Muscle of leg (tissue), 3 donors: ENCODE measurements at regions not wholly inside any gene's neighbourhood (a gene's known extent, or its start where the extent isn't known, plus 50 kb on each side); places are given as distances from the start of the nearest gene placed in this dataset.

Source experiments
- DNase-seq: peaks from one replicate; pipeline ENCODE4 v3.0.0; 2013
- H3K27ac ChIP-seq: one replicate; pipeline ENCODE4 v1.5.1; 2013; ENCODE audit warnings: mild to moderate bottlenecking, low read length, control low read depth
- H3K27me3 ChIP-seq: one replicate; pipeline ENCODE4 v1.6.1; 2013; ENCODE audit warnings: low read length; ENCODE audit not compliant: control insufficient read depth, insufficient read depth
- H3K36me3 ChIP-seq: one replicate; pipeline ENCODE4 v1.6.1; 2013; ENCODE audit warnings: low read length; ENCODE audit not compliant: control insufficient read depth, insufficient read depth
- H3K4me1 ChIP-seq: one replicate; pipeline ENCODE4 v1.6.1; 2013; ENCODE audit warnings: low read length; ENCODE audit not compliant: control insufficient read depth, insufficient read depth
- H3K4me3 ChIP-seq: one replicate; pipeline ENCODE4 v1.5.1; 2013; ENCODE audit warnings: low read length, control low read depth
- H3K9me3 ChIP-seq: replicated peaks from 2 replicates; pipeline ENCODE4 v1.6.1; 2013; ENCODE audit warnings: low read depth, low read length; ENCODE audit not compliant: control insufficient read depth
- WGBS: methylation state at CpG from one replicate; pipeline ENCODE4 v1.1.5; 2013; ENCODE audit warnings: missing lambda C conversion rate; ENCODE audit not compliant: insufficient coverage; 5-methylcytosine and 5-hydroxymethylcytosine counted together

- no peak for DNase-seq
- Histone ChIP-seq H3K4me3 (no peak overlapping the region), H3K27ac (no peak overlapping the region), H3K27me3 (no peaks in the 10 kb centered on the region), H3K4me1 (no peaks in the 10 kb centered on the region), H3K9me3 (peaks cover 2% of the 10 kb centered on the region), H3K36me3 (no peaks in the 10 kb centered on the region)
- WGBS: 83% methylated on average over 2 of the region's 3 CpGs
Measured at GRCh38 chr12:58367041-58367440, 425.7 kb downstream of the ATP23 start.

DNA sequence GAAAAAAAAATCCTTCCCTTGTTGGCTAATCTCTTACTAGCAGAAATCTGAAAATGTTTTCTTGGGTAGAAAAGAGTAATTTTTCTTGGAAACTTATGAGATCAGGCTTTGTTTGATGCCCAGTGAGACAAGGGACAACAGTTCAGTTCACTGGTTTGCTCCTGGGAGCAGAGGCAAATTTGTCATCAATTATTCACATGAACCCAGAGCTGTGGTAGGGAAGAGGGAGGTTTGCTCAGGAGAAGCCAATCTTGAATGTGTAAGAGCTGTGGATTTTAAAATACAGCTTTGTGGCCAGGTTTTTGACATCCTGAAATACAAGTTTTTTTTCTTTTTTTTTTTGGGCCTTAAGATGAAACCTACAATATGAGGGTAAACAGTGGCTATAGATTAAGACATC, 426.6 kb downstream of the ATP23 start:
- Histone ChIP-seq H3K4me1 (no peaks in the 10 kb centered on the region), H3K36me3 (no peaks in the 10 kb centered on the region), H3K9me3 (peaks cover 2% of the 10 kb centered on the region), H3K27ac (no peak overlapping the region), H3K4me3 (no peak overlapping the region), H3K27me3 (no peaks in the 10 kb centered on the region)
- DNase-seq: no peak

GRCh38 chr12:58369576-58369975, 428.2 kb downstream of the ATP23 start:
- WGBS: no CpG with 5 or more reads among the region's 3 CpGs
- H3K4me1 ChIP-seq: no peaks in the 10 kb centered on the region
- H3K9me3 ChIP-seq: peaks cover 2% of the 10 kb centered on the region
- H3K36me3 ChIP-seq: no peaks in the 10 kb centered on the region
- H3K27me3 ChIP-seq: no peaks in the 10 kb centered on the region
- H3K4me3 ChIP-seq: no peak overlapping the region
- no peak overlapping the region for H3K27ac ChIP-seq
- DNase-seq: no peak

DNA sequence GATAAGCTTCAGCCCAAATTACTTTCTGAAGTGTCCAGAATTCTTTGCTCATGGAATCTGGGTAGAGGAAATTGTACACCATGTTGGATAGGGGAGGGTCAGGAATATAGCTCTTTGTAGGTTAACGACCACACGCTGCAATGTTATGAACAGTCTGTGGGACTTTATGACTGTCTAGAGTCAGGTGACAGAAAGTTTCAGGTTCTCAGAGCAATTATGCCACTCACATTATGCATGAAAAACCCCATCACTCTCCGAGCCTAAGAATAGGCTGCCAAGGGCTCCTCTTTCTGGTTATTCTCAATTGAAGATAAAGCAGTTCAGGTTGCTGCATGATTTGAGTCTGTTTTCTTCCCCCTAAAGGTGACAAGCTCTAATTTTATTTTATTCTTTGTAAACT, 430.9 kb downstream of the ATP23 start:
- DNase-seq: no peak
- Histone ChIP-seq H3K4me1 (no peaks in the 10 kb centered on the region), H3K27ac (no peak overlapping the region), H3K9me3 (peaks cover 2% of the 10 kb centered on the region), H3K36me3 (no peaks in the 10 kb centered on the region), H3K4me3 (no peak overlapping the region), H3K27me3 (no peaks in the 10 kb centered on the region)
- no CpG with 5 or more reads among the region's 3 CpGs for WGBS

DNA sequence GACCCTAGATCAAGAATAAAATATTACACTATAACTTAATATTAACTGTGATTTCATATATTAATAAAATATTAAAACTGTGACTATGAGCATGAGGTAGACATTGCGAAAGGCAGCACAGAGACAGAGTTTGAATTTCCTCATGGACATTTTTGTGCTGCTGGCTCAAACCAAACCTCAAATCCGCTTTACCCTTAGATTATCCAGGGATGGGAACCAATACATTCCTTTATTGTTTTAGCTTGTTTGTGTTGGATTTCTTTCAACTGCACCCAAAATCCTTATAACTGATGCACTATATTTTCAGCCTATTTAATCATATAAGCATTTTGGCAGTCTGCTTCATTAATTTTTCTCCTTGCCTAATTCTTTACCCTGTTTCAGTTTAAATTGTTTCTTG, 436.7 kb downstream of the ATP23 start:
- no peak for DNase-seq
- no peaks in the 10 kb centered on the region for H3K4me1 ChIP-seq
- no peaks in the 10 kb centered on the region for H3K9me3 ChIP-seq
- WGBS: no CpG with 5 or more reads among the region's 2 CpGs
- no peaks in the 10 kb centered on the region for H3K36me3 ChIP-seq
- H3K27me3 ChIP-seq: no peaks in the 10 kb centered on the region
- H3K4me3 ChIP-seq: no peak overlapping the region
- H3K27ac ChIP-seq: no peak overlapping the region

GRCh38 chr12:58381546-58381945, 440.2 kb downstream of the ATP23 start:
- Histone ChIP-seq H3K4me3 (no peak overlapping the region), H3K36me3 (no peaks in the 10 kb centered on the region), H3K4me1 (no peaks in the 10 kb centered on the region), H3K9me3 (no peaks in the 10 kb centered on the region), H3K27ac (peak overlapping the region; percentile 43), H3K27me3 (no peaks in the 10 kb centered on the region)
- peak; percentile 87 for DNase-seq
- 57% methylated on average over 1 of the region's 6 CpGs for WGBS

DNA sequence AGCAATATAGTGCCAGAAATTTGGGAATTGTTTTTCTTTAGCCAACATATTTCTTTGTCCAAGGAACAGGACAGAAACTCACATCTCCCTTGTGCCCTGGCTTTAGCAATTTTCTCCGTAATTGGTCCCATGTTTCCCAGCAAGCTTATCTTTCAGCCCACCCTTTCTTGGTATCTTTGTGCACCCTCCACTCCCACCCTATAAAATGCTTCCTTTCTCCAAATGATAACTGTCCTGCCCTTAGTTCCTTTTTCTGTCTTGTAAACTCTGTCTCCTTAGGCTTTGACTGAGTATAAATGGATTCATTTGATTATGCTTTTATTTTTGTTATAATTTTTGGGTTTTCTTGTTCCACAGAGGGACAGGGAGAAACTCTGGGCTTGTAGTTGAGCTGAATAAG, 442.8 kb downstream of the ATP23 start:
- Histone ChIP-seq H3K27ac (no peak overlapping the region), H3K27me3 (no peaks in the 10 kb centered on the region), H3K36me3 (no peaks in the 10 kb centered on the region), H3K9me3 (no peaks in the 10 kb centered on the region), H3K4me3 (no peak overlapping the region), H3K4me1 (no peaks in the 10 kb centered on the region)
- DNase-seq: no peak
- WGBS: 58% methylated on average over 1 of the region's 1 CpG

GRCh38 chr12:58386136-58386535, 444.8 kb downstream of the ATP23 start:
- Histone ChIP-seq H3K27me3 (no peaks in the 10 kb centered on the region), H3K27ac (no peak overlapping the region), H3K4me3 (no peak overlapping the region), H3K4me1 (no peaks in the 10 kb centered on the region), H3K9me3 (no peaks in the 10 kb centered on the region), H3K36me3 (no peaks in the 10 kb centered on the region)
- DNase-seq: no peak
- 100% methylated on average over 1 of the region's 2 CpGs for WGBS

DNA sequence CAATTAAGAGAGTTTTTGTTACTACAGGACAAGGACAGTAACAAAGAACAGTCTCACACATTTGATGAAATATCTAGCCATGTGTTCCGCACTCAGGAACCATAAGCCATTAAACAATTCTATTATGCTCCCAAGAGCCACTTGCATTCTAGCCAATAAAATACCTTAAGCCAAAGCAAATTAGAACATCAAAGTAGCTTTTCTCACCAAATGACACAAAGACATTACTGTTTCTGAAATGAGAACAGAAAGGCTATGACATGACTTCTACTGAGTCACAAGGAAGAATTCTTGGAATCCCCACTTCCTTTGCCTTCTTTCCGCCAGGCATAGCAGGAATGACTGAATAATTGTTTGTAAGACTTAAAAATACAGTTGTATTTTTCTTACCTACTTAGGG, 445.8 kb downstream of the ATP23 start:
- Histone ChIP-seq H3K27ac (no peak overlapping the region), H3K9me3 (no peaks in the 10 kb centered on the region), H3K36me3 (no peaks in the 10 kb centered on the region), H3K4me1 (no peaks in the 10 kb centered on the region), H3K27me3 (no peaks in the 10 kb centered on the region), H3K4me3 (no peak overlapping the region)
- no CpG with 5 or more reads among the region's 2 CpGs for WGBS
- no peak for DNase-seq

GRCh38 chr12:58388261-58388660, 446.9 kb downstream of the ATP23 start:
- no peak overlapping the region for H3K4me3 ChIP-seq
- H3K36me3 ChIP-seq: no peaks in the 10 kb centered on the region
- no peaks in the 10 kb centered on the region for H3K4me1 ChIP-seq
- WGBS: 90% methylated on average over 1 of the region's 2 CpGs
- no peaks in the 10 kb centered on the region for H3K9me3 ChIP-seq
- no peaks in the 10 kb centered on the region for H3K27me3 ChIP-seq
- no peak for DNase-seq
- no peak overlapping the region for H3K27ac ChIP-seq

DNA sequence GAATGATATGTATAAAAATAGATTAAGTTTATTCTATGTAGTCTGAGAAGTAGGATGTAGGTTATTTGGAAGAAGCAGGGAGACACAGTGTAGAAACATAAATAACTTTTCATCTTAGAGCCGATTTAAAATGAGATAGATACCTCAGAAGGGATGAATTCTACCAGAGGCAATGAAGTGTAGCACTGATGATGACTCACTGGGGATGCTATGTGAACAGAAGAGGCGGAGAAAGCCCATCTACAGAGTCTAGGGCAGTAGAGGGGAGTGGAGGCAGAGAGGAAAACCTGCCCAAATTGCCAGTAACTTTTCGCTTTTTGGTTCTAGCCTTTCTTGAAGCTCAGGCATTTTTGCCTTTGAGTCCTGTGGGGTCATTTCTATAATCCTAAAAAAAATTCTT, 451.8 kb downstream of the ATP23 start:
- Histone ChIP-seq H3K36me3 (no peaks in the 10 kb centered on the region), H3K4me1 (no peaks in the 10 kb centered on the region), H3K4me3 (no peak overlapping the region), H3K27me3 (no peaks in the 10 kb centered on the region), H3K27ac (no peak overlapping the region), H3K9me3 (no peaks in the 10 kb centered on the region)
- 88% methylated on average over 1 of the region's 3 CpGs for WGBS
- no peak for DNase-seq
